Activated CD8-positive, alpha-beta memory T cell treated with anti-CD3 and anti-CD28 coated beads for 36 hours (primary cell): ENCODE measurements at regions not wholly inside any gene's neighbourhood (a gene's known extent, or its start where the extent isn't known, plus 50 kb on each side); places are given as distances from the start of the nearest gene placed in this dataset.

Experiments
- CTCF ChIA-PET: fragments of 350-600 bp; sonication (Branson Sonifier 250); formaldehyde crosslinking; loops from one replicate; lab custom pipeline; 2021; ENCODE audit warnings: antibody characterized with exemption; lab: Charles Lee
- POLR2A ChIA-PET: fragments of 350-600 bp; sonication (Branson Sonifier 250); formaldehyde crosslinking; loops from one replicate; lab custom pipeline; 2021; ENCODE audit warnings: antibody characterized with exemption; lab: Charles Lee

GRCh38 chr2:118168615-118169014 lies 80.3 kb downstream of the INSIG2 start:
- POLR2A ChIA-PET: no interaction called here
- CTCF ChIA-PET: interaction anchor here (1.0 kb wide), 1 partner anchor 37 kb away, joined by 3 read pairs; no protein-coding TSS in a partner anchor

- CTCF ChIA-PET: no interaction called here
- POLR2A ChIA-PET: no interaction called here
These were observed 78.8 kb downstream of the INSIG2 start for GRCh38 chr2:118167026-118167425.

- CTCF ChIA-PET: no interaction called here
- POLR2A ChIA-PET: no interaction called here
These were observed 78.0 kb downstream of the INSIG2 start for GRCh38 chr2:118166242-118166641.

GRCh38 chr2:118165595-118165994 lies 77.3 kb downstream of the INSIG2 start:
- ChIA-PET POLR2A (no interaction called here), CTCF (interaction anchor here (0.6 kb wide), 1 partner anchor 57 kb away, joined by 3 read pairs; no protein-coding TSS in a partner anchor)
